NCI-H510A treated with DMSO at 0.1 percent for 48 hours (cell line): ENCODE measurements at regions not wholly inside any gene's neighbourhood (a gene's known extent, or its start where the extent isn't known, plus 50 kb on each side); places are given as distances from the start of the nearest gene placed in this dataset.

ENCODE experiments used
- DNase-seq: peaks from one replicate; lab custom pipeline; 2025; lab: John Stamatoyannopoulos, UW

DNA sequence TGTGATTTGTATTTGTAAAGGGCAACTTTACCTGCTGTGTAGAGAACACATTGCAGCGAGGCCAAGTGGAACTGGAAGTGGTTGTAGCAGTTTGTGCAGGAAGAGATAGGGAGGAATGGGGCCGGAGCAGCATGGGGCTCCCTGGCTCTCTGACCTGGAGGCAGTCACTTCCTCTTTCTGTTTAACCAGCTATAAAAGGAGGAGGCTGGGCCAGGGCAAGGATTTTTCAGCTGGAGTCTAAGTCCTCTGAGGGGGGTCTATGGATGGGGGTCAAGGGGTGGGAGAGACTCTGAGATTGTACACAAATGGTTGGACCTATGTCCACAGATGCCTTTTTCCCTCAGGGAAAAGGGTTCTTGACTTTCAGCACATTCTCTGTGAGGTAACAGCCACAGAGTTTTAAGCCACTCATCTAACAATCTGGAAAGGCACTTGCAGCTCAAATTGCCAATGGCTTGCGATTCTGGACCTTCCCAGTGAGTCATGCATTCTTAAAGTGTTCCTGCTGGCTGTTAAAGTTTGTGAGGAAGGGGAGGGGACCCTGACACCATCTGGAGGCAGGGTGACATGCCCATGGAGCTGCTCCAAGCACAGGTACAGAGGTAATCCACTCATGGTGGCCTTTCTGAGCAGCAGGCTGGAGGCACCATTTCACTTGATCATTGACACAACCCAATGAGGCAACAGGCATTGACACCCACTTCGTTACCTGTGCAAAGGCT lies 347.0 kb downstream of the CYRIA start:
- DNase-seq = no peak

DNA sequence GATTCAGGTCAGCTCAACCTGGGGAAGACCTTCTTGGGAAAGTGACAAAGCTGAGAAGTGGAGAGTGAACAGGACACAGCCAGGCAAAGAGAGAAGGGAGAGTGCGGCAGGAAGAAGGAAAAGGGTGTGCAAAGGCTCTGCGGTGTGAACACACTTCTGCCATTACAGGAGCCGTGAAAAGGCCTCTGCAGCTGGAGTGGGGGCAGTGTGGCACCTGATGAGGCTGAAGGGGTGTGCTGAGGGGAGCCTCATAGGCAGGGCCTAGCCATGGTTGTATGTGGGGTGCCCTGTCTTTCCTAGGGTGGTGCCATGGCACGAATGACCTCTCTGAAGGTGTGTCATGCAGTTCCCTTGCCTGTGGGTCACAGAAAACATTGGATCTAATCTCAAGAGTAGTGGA lies 347.6 kb downstream of the CYRIA start:
- no peak for DNase-seq

- no peak for DNase-seq
Measured at GRCh38 chr2:16317211-16317830, 348.3 kb downstream of the CYRIA start.

DNA sequence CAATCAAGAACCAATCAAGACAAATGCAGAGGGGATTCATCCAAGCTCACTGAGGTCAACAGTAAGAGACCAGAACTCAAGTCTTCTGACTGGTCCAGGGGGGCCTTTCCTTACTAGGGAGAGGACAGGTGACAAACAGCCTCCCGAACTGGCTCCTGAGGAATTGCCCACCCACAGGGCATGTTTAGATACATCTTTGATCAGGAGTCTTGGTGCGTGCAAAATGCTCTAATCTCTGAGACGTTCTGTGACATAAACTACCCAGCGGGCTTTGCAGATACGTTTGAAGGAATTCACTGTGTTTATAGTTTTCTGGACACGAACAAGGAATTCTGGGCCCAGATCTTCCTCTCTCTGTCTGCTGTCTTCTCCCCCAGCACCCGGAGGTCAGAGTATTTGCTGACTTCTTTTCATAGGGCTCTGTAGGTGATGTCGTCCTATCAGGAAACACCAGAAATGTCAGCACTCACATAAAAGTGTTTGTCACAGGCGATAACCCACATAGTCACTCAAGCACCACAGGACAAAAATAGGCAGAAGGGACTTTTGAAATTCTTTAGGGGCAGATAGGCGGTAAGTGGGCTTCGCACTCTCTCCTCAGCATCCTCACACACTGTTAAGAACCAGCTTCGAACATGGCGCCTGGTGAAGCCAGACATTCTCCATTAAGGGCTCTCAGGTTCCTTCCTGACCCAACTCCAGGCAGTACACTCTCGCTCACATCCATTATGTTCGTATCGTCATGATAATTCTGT lies 349.0 kb downstream of the CYRIA start:
- no peak for DNase-seq

- DNase-seq = no peak
Measured at GRCh38 chr2:16315908-16316307, 349.7 kb downstream of the CYRIA start.

GRCh38 chr2:16315458-16315835 lies 350.2 kb downstream of the CYRIA start:
- DNase-seq = no peak

GRCh38 chr2:16314691-16315457 lies 350.8 kb downstream of the CYRIA start:
- no peak for DNase-seq

- DNase-seq = no peak
Measured at GRCh38 chr2:16314001-16314400, 351.6 kb downstream of the CYRIA start.

- no peak for DNase-seq
Measured at GRCh38 chr2:16313235-16313975, 352.2 kb downstream of the CYRIA start.

- no peak for DNase-seq
Measured at GRCh38 chr2:16312771-16313170, 352.9 kb downstream of the CYRIA start.

- DNase-seq = no peak
Measured at GRCh38 chr2:16311521-16312440, 353.9 kb downstream of the CYRIA start.

DNA sequence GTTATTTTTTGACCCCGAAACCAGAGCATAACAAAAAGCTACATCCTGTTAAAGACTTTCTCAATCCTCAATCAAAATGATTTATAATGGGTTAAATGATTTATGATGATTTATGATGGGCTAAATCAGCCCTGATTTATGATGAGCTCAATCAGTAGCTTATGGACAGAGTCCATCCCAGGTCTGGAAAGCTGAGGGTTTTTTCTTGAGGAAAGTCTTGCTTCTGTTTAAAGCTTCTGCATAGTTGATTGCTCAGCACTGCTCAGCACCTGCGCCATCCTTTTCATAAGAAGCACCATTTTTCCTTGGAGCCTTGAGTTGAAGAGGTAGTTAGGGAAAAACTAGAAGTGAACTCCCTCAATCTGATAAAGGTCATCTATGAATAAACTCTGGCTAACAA lies 356.8 kb downstream of the CYRIA start:
- DNase-seq = no peak

GRCh38 chr2:16304876-16305590 lies 360.6 kb downstream of the CYRIA start:
- no peak for DNase-seq

- DNase-seq = no peak
Measured at GRCh38 chr2:16303761-16304160, 361.9 kb downstream of the CYRIA start.

- no peak for DNase-seq
Measured at GRCh38 chr2:16303273-16303577, 362.4 kb downstream of the CYRIA start.

DNA sequence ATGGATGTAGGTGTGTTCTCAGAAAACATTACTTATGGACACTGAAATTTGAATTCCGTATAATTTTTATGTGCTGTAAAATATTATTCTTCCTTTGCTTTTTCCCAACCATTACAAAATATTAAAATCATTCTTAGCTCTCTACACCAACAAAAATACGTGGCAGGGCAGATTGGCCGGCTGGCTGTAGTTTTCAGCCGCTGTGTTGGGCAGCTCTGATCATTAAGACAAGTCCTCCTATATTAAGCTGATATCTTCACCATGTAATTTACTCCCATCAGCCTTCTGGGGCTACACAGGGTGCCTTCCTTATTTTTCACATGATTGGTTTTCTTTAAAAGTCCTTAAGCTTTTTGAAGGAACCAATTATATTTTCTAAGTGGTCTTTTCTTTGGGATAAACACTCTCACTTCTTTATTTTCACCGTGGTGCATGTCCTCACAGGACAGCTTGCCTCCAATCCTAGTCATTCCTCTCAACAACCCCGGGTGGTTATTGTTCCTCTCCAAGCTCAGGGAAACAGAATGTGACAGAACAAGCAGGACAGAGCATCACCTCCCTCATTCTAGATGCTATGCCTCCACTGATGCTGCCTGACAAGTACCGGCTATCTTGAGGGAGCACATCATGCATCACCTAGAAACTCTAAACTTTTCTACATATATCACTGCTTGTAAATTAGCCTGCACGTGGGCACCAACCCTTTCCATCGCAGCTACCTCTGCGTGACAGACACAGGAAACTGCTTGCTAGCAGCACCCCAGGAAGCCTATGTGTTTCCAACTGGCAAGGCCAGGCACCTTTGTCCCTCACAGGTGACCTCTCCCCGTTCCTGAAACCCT lies 362.3 kb downstream of the MYCN start:
- DNase-seq = no peak

DNA sequence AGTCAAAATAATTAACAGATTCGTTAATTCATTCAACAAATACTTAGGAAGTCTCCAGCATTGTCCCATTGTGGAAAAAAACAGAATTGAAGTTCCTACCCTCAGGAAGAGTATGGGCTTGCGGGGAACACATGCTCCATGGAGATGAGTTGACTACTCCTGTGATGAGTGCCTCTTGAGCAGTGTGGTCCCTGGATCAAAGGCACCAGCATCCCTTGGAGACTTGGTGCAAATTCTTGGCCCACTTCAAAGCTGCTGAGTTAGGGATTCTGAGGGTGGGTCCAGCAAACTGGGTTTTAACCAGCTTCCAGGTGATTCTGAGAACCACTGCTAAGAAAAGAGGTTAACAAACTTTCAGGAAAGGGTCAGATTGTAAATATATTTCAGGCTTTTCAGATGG lies 361.6 kb downstream of the MYCN start:
- no peak for DNase-seq

- no peak for DNase-seq
Measured at GRCh38 chr2:16298866-16299265, 358.5 kb downstream of the MYCN start.
